ENCODE measurements at regions not wholly inside any gene's neighbourhood (a gene's known extent, or its start where the extent isn't known, plus 50 kb on each side); places are given as distances from the start of the nearest gene placed in this dataset.

DNA sequence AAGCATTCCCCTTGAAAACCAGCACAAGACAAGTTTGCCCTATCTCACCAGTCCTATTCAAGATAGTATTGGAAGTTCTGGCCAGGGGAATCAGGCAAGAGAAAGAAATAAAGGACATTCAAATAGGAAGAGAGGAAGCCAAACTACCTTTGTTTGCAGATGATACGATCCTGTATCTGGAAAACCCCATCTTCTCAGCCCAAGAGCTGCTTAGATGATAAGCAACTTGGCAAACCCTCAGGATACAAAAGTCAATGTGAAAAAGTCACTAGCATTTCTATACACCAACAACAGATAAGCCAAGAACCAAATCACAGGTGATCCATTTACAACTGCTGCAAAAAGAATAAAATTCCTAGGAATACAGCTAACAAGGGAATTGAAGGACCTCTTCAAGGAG is 403.7 kb upstream of the AZI2 start:
- no peak overlapping the region for H3K4me3 ChIP-seq (ENCODE audit: low read length)
- TF ChIP-seq, protein P1, sequence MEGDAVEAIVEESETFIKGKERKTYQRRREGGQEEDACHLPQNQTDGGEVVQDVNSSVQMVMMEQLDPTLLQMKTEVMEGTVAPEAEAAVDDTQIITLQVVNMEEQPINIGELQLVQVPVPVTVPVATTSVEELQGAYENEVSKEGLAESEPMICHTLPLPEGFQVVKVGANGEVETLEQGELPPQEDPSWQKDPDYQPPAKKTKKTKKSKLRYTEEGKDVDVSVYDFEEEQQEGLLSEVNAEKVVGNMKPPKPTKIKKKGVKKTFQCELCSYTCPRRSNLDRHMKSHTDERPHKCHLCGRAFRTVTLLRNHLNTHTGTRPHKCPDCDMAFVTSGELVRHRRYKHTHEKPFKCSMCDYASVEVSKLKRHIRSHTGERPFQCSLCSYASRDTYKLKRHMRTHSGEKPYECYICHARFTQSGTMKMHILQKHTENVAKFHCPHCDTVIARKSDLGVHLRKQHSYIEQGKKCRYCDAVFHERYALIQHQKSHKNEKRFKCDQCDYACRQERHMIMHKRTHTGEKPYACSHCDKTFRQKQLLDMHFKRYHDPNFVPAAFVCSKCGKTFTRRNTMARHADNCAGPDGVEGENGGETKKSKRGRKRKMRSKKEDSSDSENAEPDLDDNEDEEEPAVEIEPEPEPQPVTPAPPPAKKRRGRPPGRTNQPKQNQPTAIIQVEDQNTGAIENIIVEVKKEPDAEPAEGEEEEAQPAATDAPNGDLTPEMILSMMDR (IDR thresholded peaks at IDR 0.05; ENCODE audit: insufficient read depth, low read depth, low read length, missing control alignments) = no peak
- no peak for DNase-seq (ENCODE audit: low read depth)

DNA sequence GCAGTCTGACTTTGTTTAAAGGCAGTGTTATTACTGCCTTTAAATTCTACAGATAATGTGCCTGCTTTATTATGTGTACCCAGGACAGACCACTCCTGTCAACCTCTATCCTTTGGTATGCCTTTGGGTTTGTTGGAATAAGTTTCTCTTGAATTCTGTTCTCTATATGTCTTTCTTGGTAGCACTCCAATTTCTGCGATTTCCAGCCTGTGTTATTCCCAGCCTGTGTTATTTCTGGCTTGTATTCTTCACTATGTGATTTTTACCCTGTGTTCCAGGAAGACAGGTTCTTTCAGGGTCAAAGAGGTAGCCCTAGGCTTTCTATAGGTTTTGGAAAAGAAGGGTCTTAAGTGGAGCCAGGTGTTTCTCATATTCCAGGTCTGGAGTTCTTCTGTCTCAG is 407.4 kb upstream of the AZI2 start:
- TF ChIP-seq, protein P1 (IDR thresholded peaks at IDR 0.05; ENCODE audit: insufficient read depth, low read depth, low read length, missing control alignments) = no peak
- H3K4me3 ChIP-seq (ENCODE audit: low read length) = no peak overlapping the region
- no peak for DNase-seq (ENCODE audit: low read depth)

- no peak overlapping the region for H3K4me3 ChIP-seq (ENCODE audit: low read length)
- DNase-seq (ENCODE audit: low read depth) = no peak
- TF ChIP-seq, protein P1 (IDR thresholded peaks at IDR 0.05; ENCODE audit: insufficient read depth, low read depth, low read length, missing control alignments) = no peak
Observed at GRCh38 chr3:28758115-28758514, 409.5 kb upstream of the AZI2 start.

GRCh38 chr3:28761375-28761774 is 412.8 kb upstream of the AZI2 start:
- DNase-seq (ENCODE audit: low read depth) = no peak
- TF ChIP-seq, protein P1 (IDR thresholded peaks at IDR 0.05; ENCODE audit: insufficient read depth, low read depth, low read length, missing control alignments) = no peak
- no peak overlapping the region for H3K4me3 ChIP-seq (ENCODE audit: low read length)

- DNase-seq (ENCODE audit: low read depth) = no peak
- TF ChIP-seq, protein P1 (IDR thresholded peaks at IDR 0.05; ENCODE audit: insufficient read depth, low read depth, low read length, missing control alignments) = no peak
- no peak overlapping the region for H3K4me3 ChIP-seq (ENCODE audit: low read length)
Observed at GRCh38 chr3:28765194-28765593, 416.6 kb upstream of the AZI2 start.

- no peak overlapping the region for H3K4me3 ChIP-seq (ENCODE audit: low read length)
- TF ChIP-seq, protein P1 (IDR thresholded peaks at IDR 0.05; ENCODE audit: insufficient read depth, low read depth, low read length, missing control alignments) = no peak
Observed at GRCh38 chr3:28768439-28768838, 419.8 kb upstream of the AZI2 start.

GRCh38 chr3:28777806-28778475 is 429.3 kb upstream of the AZI2 start:
- H3K4me3 ChIP-seq (ENCODE audit: low read length) = no peak overlapping the region
- TF ChIP-seq, protein P1 (IDR thresholded peaks at IDR 0.05; ENCODE audit: insufficient read depth, low read depth, low read length, missing control alignments) = no peak
- DNase-seq (ENCODE audit: low read depth) = no peak

More at GRCh38 chr3:28768439-28768838, 419.8 kb upstream of the AZI2 start:
- DNase-seq (ENCODE audit: low read depth) = no peak

All from epithelial cell of esophagus (primary cell).